DOHH2 (cell line): ENCODE measurements at regions not wholly inside any gene's neighbourhood (a gene's known extent, or its start where the extent isn't known, plus 50 kb on each side); places are given as distances from the start of the nearest gene placed in this dataset.

Experiments used
- H3F3A ChIP-seq: fragments of 200-600 bp; sonication (generic), shearing (Covaris generic); 2 replicates; pipeline ENCODE4 v1.6.0; 2016; ENCODE audit warnings: antibody characterized with exemption, mild to moderate bottlenecking; ENCODE audit not compliant: control insufficient read depth, insufficient read depth
- H3K27ac ChIP-seq: fragments of 200-600 bp; sonication (generic); 2 replicates; pipeline ENCODE4 v1.5.1; 2014; ENCODE audit warnings: low read depth, mild to moderate bottlenecking, low read length, moderate library complexity
- H3K27me3 ChIP-seq: fragments of 200-600 bp; sonication (generic); 2 replicates; pipeline ENCODE4 v1.6.1; 2014; ENCODE audit warnings: mild to moderate bottlenecking, low read length, mixed read lengths; ENCODE audit not compliant: control insufficient read depth
- H3K36me3 ChIP-seq: fragments of 200-600 bp; sonication (generic); 2 replicates; pipeline ENCODE4 v1.6.1; 2014; ENCODE audit warnings: mild to moderate bottlenecking, low read length, moderate library complexity, mixed read lengths; ENCODE audit not compliant: control insufficient read depth
- H3K4me1 ChIP-seq: fragments of 200-600 bp; sonication (generic); 2 replicates; pipeline ENCODE4 v1.6.1; 2014; ENCODE audit warnings: mild to moderate bottlenecking, low read length, mixed read lengths; ENCODE audit not compliant: control insufficient read depth
- H3K4me2 ChIP-seq: fragments of 200-600 bp; sonication (generic); 2 replicates; pipeline ENCODE4 v1.6.0; 2014; ENCODE audit warnings: mild to moderate bottlenecking, low read length, moderate library complexity
- H3K4me3 ChIP-seq: fragments of 200-600 bp; sonication (generic); 2 replicates; pipeline ENCODE4 v1.5.1; 2014; ENCODE audit warnings: mild to moderate bottlenecking, low read length, mixed read lengths
- H3K79me2 ChIP-seq: fragments of 200-600 bp; sonication (generic); 2 replicates; pipeline ENCODE4 v1.6.1; 2014; ENCODE audit warnings: mild to moderate bottlenecking, low read length, mixed read lengths; ENCODE audit not compliant: control insufficient read depth
- H3K9me2 ChIP-seq: fragments of 200-600 bp; sonication (generic); replicated peaks from 2 replicates; pipeline ENCODE4 v1.6.1; 2014; ENCODE audit warnings: mild to moderate bottlenecking, low read length, mixed read lengths; ENCODE audit not compliant: control insufficient read depth
- H3K9me3 ChIP-seq: fragments of 200-600 bp; sonication (generic); 2 replicates; pipeline ENCODE4 v1.6.1; 2014; ENCODE audit warnings: antibody characterized with exemption, low read length, mixed read lengths; ENCODE audit not compliant: control insufficient read depth, insufficient read depth
- H4K20me1 ChIP-seq: fragments of 200-600 bp; sonication (generic); 2 replicates; pipeline ENCODE4 v1.6.0; 2014; ENCODE audit warnings: low read depth, mild to moderate bottlenecking, antibody characterized with exemption, low read length, moderate library complexity; ENCODE audit not compliant: control insufficient read depth, insufficient read depth
- EZH2phosphoT487 ChIP-seq: fragments of 200-600 bp; sonication (generic); IDR thresholded peaks from 2 replicates; pipeline ENCODE4 v1.6.1; 2017; ENCODE audit warnings: borderline replicate concordance, mild to moderate bottlenecking, antibody characterized with exemption, low read length, moderate library complexity, mixed read lengths
- TF ChIP-seq, protein P1 (sequence below): fragments of 200-600 bp; sonication (generic); IDR thresholded peaks from one replicate; pipeline ENCODE4 v1.5.1; 2014; ENCODE audit warnings: antibody characterized with exemption, mild to moderate bottlenecking, low read depth, low read length; ENCODE audit not compliant: poor library complexity, severe bottlenecking

DNA sequence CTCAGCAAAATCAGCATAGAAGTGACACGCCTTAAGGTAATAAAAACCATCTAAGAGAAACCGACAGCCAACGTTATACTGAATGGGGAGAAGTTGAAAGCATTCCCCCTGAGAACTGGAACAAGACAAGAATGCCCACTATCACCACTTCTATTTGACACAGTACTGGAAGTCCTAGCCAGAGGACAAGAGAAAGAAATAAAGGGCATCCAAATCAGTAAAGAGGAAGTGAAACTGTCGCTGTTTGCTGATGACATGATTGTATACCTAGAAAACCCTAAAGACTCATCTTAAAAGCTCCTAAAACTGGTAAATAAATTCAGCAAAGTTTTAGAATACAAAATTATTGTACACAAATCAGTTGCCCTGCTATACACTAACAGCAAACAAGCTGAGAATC is 393.3 kb downstream of the KIF4B start:
- no peak overlapping the region for H3K4me2 ChIP-seq
- no peak overlapping the region for H3K4me3 ChIP-seq
- no peaks in the 10 kb centered on the region for H3K79me2 ChIP-seq
- no peaks in the 10 kb centered on the region for H3K36me3 ChIP-seq
- H4K20me1 ChIP-seq, result no peaks in the 10 kb centered on the region
- H3K27me3 ChIP-seq, result no peaks in the 10 kb centered on the region
- H3F3A ChIP-seq, result no peaks in the 10 kb centered on the region
- H3K9me2 ChIP-seq, result no peaks in the 10 kb centered on the region
- TF ChIP-seq, protein P1, sequence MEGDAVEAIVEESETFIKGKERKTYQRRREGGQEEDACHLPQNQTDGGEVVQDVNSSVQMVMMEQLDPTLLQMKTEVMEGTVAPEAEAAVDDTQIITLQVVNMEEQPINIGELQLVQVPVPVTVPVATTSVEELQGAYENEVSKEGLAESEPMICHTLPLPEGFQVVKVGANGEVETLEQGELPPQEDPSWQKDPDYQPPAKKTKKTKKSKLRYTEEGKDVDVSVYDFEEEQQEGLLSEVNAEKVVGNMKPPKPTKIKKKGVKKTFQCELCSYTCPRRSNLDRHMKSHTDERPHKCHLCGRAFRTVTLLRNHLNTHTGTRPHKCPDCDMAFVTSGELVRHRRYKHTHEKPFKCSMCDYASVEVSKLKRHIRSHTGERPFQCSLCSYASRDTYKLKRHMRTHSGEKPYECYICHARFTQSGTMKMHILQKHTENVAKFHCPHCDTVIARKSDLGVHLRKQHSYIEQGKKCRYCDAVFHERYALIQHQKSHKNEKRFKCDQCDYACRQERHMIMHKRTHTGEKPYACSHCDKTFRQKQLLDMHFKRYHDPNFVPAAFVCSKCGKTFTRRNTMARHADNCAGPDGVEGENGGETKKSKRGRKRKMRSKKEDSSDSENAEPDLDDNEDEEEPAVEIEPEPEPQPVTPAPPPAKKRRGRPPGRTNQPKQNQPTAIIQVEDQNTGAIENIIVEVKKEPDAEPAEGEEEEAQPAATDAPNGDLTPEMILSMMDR, result no peak
- no peak for TF ChIP-seq EZH2phosphoT487
- no peaks in the 10 kb centered on the region for H3K4me1 ChIP-seq
- H3K27ac ChIP-seq, result no peak overlapping the region
- H3K9me3 ChIP-seq, result no peaks in the 10 kb centered on the region; the same call in 1 of the 2 replicates

DNA sequence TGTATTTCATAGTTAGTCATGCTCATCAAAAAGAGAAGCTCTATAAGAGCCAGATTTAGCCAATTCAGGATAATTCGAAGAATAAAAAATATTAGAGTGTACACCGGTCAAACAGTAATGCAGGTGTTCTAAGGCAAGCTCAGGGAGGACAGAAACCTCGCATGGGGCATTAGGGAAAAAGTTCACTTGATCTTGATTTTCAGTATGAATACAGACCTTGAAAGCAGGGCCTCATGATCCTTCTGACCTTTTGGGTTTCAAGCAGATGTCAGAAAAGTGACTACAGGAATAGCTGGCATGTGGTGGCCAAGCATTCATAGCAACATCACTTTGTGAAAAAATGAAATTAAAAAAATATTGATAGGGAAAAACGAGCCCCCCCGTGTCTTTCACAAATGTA is 394.9 kb downstream of the KIF4B start:
- no peaks in the 10 kb centered on the region for H3K79me2 ChIP-seq
- H3K4me3 ChIP-seq, result no peak overlapping the region
- no peak overlapping the region for H3K4me2 ChIP-seq
- H3K9me2 ChIP-seq, result no peaks in the 10 kb centered on the region
- H4K20me1 ChIP-seq, result no peaks in the 10 kb centered on the region
- no peaks in the 10 kb centered on the region for H3K27me3 ChIP-seq
- H3K36me3 ChIP-seq, result no peaks in the 10 kb centered on the region
- TF ChIP-seq, protein P1, result no peak
- no peak for TF ChIP-seq EZH2phosphoT487
- no peaks in the 10 kb centered on the region for H3F3A ChIP-seq
- H3K9me3 ChIP-seq, result no peaks in the 10 kb centered on the region
- H3K4me1 ChIP-seq, result no peaks in the 10 kb centered on the region
- no peak overlapping the region for H3K27ac ChIP-seq

DNA sequence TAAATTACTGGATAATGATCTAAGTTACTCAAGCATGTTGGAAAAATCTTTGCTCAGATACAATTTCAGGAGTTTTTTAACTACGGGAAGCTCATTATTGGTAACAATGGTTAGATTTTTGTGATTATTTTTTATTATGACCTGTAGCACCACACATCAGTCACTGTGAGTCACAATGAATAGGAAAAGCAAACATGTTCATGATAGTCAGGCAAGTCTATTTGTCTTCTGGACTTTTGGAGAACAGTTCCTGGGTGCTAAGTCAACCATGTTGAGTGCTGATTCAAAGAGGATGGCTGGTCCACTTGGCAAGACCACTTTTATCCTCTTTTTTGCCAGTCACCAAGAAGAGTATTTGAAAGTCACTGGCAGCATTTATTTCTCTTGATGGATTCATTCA is 403.2 kb downstream of the KIF4B start:
- no peaks in the 10 kb centered on the region for H3K79me2 ChIP-seq
- H3K4me3 ChIP-seq, result no peak overlapping the region
- no peaks in the 10 kb centered on the region for H3K4me1 ChIP-seq
- H3K9me3 ChIP-seq, result no peaks in the 10 kb centered on the region
- no peak overlapping the region for H3K27ac ChIP-seq
- H4K20me1 ChIP-seq, result no peaks in the 10 kb centered on the region
- H3K27me3 ChIP-seq, result no peaks in the 10 kb centered on the region
- no peaks in the 10 kb centered on the region for H3K9me2 ChIP-seq
- H3F3A ChIP-seq, result no peaks in the 10 kb centered on the region
- TF ChIP-seq EZH2phosphoT487, result no peak
- TF ChIP-seq, protein P1, result no peak
- H3K36me3 ChIP-seq, result no peaks in the 10 kb centered on the region
- H3K4me2 ChIP-seq, result no peak overlapping the region

DNA sequence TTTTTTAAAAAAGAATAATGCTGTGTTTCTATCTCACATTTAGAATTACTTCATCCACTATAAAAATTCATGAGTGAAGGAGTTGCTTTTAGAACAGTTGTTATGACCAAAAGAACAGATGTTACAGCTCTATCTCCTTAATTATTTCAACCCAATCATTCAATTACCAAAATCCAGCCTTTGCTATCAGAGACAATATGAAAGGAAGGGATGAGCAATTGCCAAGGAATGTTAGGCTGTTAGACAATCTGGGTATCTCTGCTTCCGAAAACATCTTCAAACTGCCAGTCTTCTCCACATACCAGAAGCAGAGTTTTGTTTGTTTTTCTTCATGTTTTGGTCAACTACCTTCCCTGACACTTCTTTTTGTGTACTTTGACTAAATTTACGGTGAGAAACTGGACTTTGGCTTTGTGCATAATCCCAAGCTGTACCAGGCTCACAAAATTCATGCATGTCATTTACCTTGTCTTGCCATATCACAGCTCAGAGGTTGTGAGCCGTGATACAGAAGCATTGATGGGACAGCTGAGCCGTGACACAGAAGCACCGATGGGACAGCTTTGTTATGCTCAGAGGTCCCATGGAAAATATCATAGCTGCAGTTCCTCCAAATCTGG is 405.5 kb downstream of the KIF4B start:
- Histone ChIP-seq H3K27ac (no peak overlapping the region), H3K27me3 (no peaks in the 10 kb centered on the region), H3K9me2 (no peaks in the 10 kb centered on the region), H3K4me2 (no peak overlapping the region), H3K36me3 (no peaks in the 10 kb centered on the region), H3K9me3 (no peaks in the 10 kb centered on the region), H3K4me3 (no peak overlapping the region), H3K4me1 (no peaks in the 10 kb centered on the region), H3F3A (no peaks in the 10 kb centered on the region), H3K79me2 (no peaks in the 10 kb centered on the region), H4K20me1 (no peaks in the 10 kb centered on the region)
- TF ChIP-seq EZH2phosphoT487, result no peak
- TF ChIP-seq, protein P1, result no peak
